Stomach (tissue), 8 donors: ENCODE measurements at regions not wholly inside any gene's neighbourhood (a gene's known extent, or its start where the extent isn't known, plus 50 kb on each side); places are given as distances from the start of the nearest gene placed in this dataset.
A peak's percentile ranks its signal among the peaks of the same experiment; 100 is the strongest.

Experiments
- DNase-seq, 2 donors: peaks; one replicate each; pipeline versions ENCODE4 v3.0.0 to v3.0.0-alpha.2; 2013 to 2019
- H3K27ac ChIP-seq, 5 donors: fragments of 200-600 bp in 4 of 5; sonication (generic) in 4 of 5; one replicate each; pipeline ENCODE4 v1.5.1; 2013 to 2019; ENCODE audit warnings: mild to moderate bottlenecking in 1 of 5, moderate library complexity in 1 of 5
- H3K27me3 ChIP-seq, 3 donors: fragments of 200-600 bp; sonication (generic); one replicate each; pipeline ENCODE4 v1.5.1; 2017 to 2019; ENCODE audit warnings: mixed run types in 1 of 3
- H3K36me3 ChIP-seq, 4 donors: fragments of 200-600 bp; sonication (generic); 1 replicate in 3 of 4; 2 replicates in 1 of 4; pipeline ENCODE4 v1.5.1; 2016 to 2019
- H3K4me1 ChIP-seq, 4 donors: fragments of 200-600 bp; sonication (generic); one replicate each; pipeline ENCODE4 v1.5.1; 2016 to 2019
- H3K4me3 ChIP-seq, 4 donors: fragments of 200-600 bp; sonication (generic) in 3 of 4; one replicate each; pipeline ENCODE4 v1.5.1; 2016 to 2019; ENCODE audit warnings: mild to moderate bottlenecking in 1 of 4
- H3K9me3 ChIP-seq, 4 donors: fragments of 200-600 bp; sonication (generic); one replicate each; pipeline ENCODE4 v1.5.1; 2016 to 2019
- EP300 ChIP-seq: sonication (generic); formaldehyde crosslinking; IDR thresholded peaks from one replicate; pipeline ENCODE4 v1.6.1; 2017; ENCODE audit warnings: antibody characterized with exemption
- POLR2A ChIP-seq, 4 donors: fragments of 450-650 bp; IDR thresholded peaks; one replicate each; pipeline ENCODE4 v1.6.1; 2016; ENCODE audit warnings: antibody characterized with exemption in 4 of 4, control low read depth in 2 of 4, mild to moderate bottlenecking in 1 of 4, moderate library complexity in 1 of 4
- POLR2AphosphoS5 ChIP-seq, 3 donors: sonication (generic); formaldehyde crosslinking; IDR thresholded peaks; one replicate each; pipeline ENCODE4 v1.6.1; 2016; ENCODE audit warnings: antibody characterized with exemption in 3 of 3
- WGBS, 5 donors: extraction: QIAGEN DNeasy Blood & Tissue Kit in 3 of 5; methylation state at CpG; one replicate each; pipeline versions ENCODE4 v1.1.5 to v1.1.7; 2013 to 2018; 5-methylcytosine and 5-hydroxymethylcytosine counted together
- intact Hi-C: fragments of 100-400 bp; cut with DNase I; formaldehyde crosslinking; loops from one replicate; pipeline ENCODE4 v1.15.1; 2023; ENCODE audit warnings: low total_unique reads
- TF ChIP-seq, protein P1 (sequence below), 7 experiments: fragments of 450-650 bp in 4 of 7; fragments of 200-600 bp in 3 of 7; sonication (generic) in 3 of 7; IDR thresholded peaks; one replicate each; pipeline ENCODE4 v1.5.1; 2016 to 2019; ENCODE audit warnings: antibody characterized with exemption in 7 of 7, control low read depth in 2 of 7, mild to moderate bottlenecking in 1 of 7
- donor health status: healthy with polysubstance abuse.
- donor health status: Bipolar disorder and iron deficiency.
- donor health status: healthy.

DNA sequence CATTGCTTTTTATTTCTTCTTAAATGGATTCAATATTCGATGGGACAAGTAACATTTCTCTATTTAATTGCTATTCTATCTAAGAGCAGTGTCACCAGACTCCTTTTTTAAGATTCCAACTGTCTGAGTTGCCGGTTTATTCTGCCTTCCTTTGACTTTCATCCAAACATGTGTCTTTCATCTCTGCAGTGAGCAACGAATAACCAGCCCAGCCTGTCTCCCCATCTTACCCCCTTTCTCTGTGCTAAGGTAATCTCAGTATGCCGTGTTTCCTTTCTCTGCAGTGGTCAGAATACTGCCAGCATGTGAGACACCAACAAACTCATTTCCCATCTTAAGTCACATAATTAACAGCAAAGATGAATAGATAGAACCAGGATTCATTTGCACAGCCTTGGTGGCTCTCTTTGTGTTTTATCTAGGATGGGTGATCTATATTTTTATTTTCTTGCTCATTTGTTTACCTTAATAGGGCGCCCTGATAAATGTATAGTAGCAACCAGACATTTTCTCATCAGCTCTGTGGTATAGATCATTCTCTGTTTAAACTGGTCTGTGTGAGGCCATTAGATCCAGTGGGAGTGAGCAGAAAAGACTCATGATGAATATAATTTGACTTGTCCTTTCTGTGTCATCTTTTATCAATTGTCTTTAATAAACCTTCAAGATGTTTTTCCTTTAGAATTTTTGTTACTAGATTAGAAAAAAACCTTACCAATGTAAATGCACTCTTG, 394.8 kb upstream of the IGFBP7 start:
- Histone ChIP-seq H3K4me1 (no peaks in the 10 kb centered on the region), H3K27ac (no peak overlapping the region), H3K36me3 (no peaks in the 10 kb centered on the region), H3K4me3 (no peak overlapping the region), H3K27me3 (no peaks in the 10 kb centered on the region), H3K9me3 (no peaks in the 10 kb centered on the region)
- intact Hi-C loops = no loop called here
- WGBS, 5 donors = 46 to 52% (median 50%) methylated on average over 5 of the region's 5 CpGs
- TF ChIP-seq EP300 (no peak), POLR2A (IDR thresholded peaks at IDR 0.05) (no peak), POLR2AphosphoS5 (IDR thresholded peaks at IDR 0.05) (no peak)
- TF ChIP-seq, protein P1, sequence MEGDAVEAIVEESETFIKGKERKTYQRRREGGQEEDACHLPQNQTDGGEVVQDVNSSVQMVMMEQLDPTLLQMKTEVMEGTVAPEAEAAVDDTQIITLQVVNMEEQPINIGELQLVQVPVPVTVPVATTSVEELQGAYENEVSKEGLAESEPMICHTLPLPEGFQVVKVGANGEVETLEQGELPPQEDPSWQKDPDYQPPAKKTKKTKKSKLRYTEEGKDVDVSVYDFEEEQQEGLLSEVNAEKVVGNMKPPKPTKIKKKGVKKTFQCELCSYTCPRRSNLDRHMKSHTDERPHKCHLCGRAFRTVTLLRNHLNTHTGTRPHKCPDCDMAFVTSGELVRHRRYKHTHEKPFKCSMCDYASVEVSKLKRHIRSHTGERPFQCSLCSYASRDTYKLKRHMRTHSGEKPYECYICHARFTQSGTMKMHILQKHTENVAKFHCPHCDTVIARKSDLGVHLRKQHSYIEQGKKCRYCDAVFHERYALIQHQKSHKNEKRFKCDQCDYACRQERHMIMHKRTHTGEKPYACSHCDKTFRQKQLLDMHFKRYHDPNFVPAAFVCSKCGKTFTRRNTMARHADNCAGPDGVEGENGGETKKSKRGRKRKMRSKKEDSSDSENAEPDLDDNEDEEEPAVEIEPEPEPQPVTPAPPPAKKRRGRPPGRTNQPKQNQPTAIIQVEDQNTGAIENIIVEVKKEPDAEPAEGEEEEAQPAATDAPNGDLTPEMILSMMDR (IDR thresholded peaks at IDR 0.05) = no peak
- no peak for DNase-seq

- DNase-seq = peak in 1 of 2 donors; percentile 28
- no peaks in the 10 kb centered on the region for H3K27me3 ChIP-seq
- H3K4me1 ChIP-seq = no peaks in the 10 kb centered on the region
- no peak overlapping the region for H3K27ac ChIP-seq
- 21 to 68% (median 42%) methylated on average over 3 of the region's 3 CpGs for WGBS, 5 donors
- no peak overlapping the region for H3K4me3 ChIP-seq
- intact Hi-C loops = no loop called here
- TF ChIP-seq POLR2AphosphoS5 (IDR thresholded peaks at IDR 0.05) (no peak), EP300 (no peak), POLR2A (IDR thresholded peaks at IDR 0.05) (no peak)
- TF ChIP-seq, protein P1 (IDR thresholded peaks at IDR 0.05) = no peak
- H3K36me3 ChIP-seq = no peaks in the 10 kb centered on the region
- H3K9me3 ChIP-seq = no peaks in the 10 kb centered on the region
These were observed 394.0 kb upstream of the IGFBP7 start for GRCh38 chr4:57504139-57504538.

DNA sequence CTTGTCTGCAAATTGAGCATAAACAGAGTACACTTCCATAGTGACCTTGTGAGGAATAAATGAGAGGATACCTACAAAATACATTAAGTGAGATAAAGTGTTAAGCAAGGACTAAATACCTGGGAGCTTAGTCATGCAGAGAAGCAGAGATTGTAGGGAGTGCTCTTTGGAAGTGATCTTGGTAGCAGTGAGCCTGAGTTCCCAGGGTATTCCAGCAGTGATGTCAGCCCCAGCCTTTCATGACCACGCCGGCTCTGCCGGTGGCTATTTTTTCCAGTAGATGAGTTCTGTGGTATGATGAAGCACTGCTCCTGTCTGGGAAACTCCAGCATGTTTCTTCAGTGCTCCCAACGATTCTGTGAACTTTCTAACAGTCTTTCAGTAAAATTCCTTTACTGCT, 391.5 kb upstream of the IGFBP7 start:
- peak in 1 of 2 donors; percentile 71 for DNase-seq
- Histone ChIP-seq H3K27ac (no peak overlapping the region), H3K27me3 (no peaks in the 10 kb centered on the region), H3K4me3 (no peak overlapping the region), H3K9me3 (no peaks in the 10 kb centered on the region), H3K4me1 (no peaks in the 10 kb centered on the region), H3K36me3 (no peaks in the 10 kb centered on the region)
- 53 to 65% (median 59%) methylated on average over 4 of the region's 4 CpGs for WGBS, 5 donors
- TF ChIP-seq, protein P1 (IDR thresholded peaks at IDR 0.05) = no peak
- TF ChIP-seq EP300 (no peak), POLR2A (IDR thresholded peaks at IDR 0.05) (no peak), POLR2AphosphoS5 (IDR thresholded peaks at IDR 0.05) (no peak)
- intact Hi-C loops = no loop called here

- 85 to 95% (median 90%) methylated on average over 6 of the region's 6 CpGs for WGBS, 5 donors
- Histone ChIP-seq H3K9me3 (no peaks in the 10 kb centered on the region), H3K36me3 (no peaks in the 10 kb centered on the region), H3K4me3 (no peak overlapping the region), H3K4me1 (no peaks in the 10 kb centered on the region), H3K27ac (no peak overlapping the region), H3K27me3 (no peaks in the 10 kb centered on the region)
- intact Hi-C loops = no loop called here
- no peak for DNase-seq
- TF ChIP-seq EP300 (no peak), POLR2A (IDR thresholded peaks at IDR 0.05) (no peak), POLR2AphosphoS5 (IDR thresholded peaks at IDR 0.05) (no peak)
- TF ChIP-seq, protein P1 (IDR thresholded peaks at IDR 0.05) = no peak
These were observed 389.6 kb upstream of the IGFBP7 start for GRCh38 chr4:57499786-57500185.
